ENCODE measurements at regions not wholly inside any gene's neighbourhood (a gene's known extent, or its start where the extent isn't known, plus 50 kb on each side); places are given as distances from the start of the nearest gene placed in this dataset.

GRCh38 chr4:178535939-178536579, 1093.8 kb upstream of the AGA start:
- no peaks in the 10 kb centered on the region for H3K36me3 ChIP-seq (ENCODE audit: control insufficient read depth, insufficient read depth, low read length)
- H3K9ac ChIP-seq (ENCODE audit: low read length) = no peak overlapping the region
- no peak overlapping the region for H3K27ac ChIP-seq (ENCODE audit: low read depth, low read length)
- no peaks in the 10 kb centered on the region for H3K4me1 ChIP-seq (ENCODE audit: control insufficient read depth, insufficient read depth, low read length)
- H3K4me3 ChIP-seq (ENCODE audit: low read length) = no peak overlapping the region
- H3K27me3 ChIP-seq (ENCODE audit: control insufficient read depth, insufficient read depth, low read length) = no peaks in the 10 kb centered on the region

GRCh38 chr4:178553201-178553600, 1111.0 kb upstream of the AGA start:
- Histone ChIP-seq H3K36me3 (ENCODE audit: control insufficient read depth, insufficient read depth, low read length) (no peaks in the 10 kb centered on the region), H3K4me3 (ENCODE audit: low read length) (no peak overlapping the region), H3K4me1 (ENCODE audit: control insufficient read depth, insufficient read depth, low read length) (no peaks in the 10 kb centered on the region), H3K27ac (ENCODE audit: low read depth, low read length) (no peak overlapping the region), H3K27me3 (ENCODE audit: control insufficient read depth, insufficient read depth, low read length) (no peaks in the 10 kb centered on the region), H3K9ac (ENCODE audit: low read length) (no peak overlapping the region)

GRCh38 chr4:178554352-178554751, 1112.1 kb upstream of the AGA start:
- Histone ChIP-seq H3K36me3 (ENCODE audit: control insufficient read depth, insufficient read depth, low read length) (no peaks in the 10 kb centered on the region), H3K27me3 (ENCODE audit: control insufficient read depth, insufficient read depth, low read length) (no peaks in the 10 kb centered on the region)

GRCh38 chr4:178556796-178557195, 1114.6 kb upstream of the AGA start:
- H3K36me3 ChIP-seq (ENCODE audit: control insufficient read depth, insufficient read depth, low read length) = no peaks in the 10 kb centered on the region
- no peak overlapping the region for H3K9ac ChIP-seq (ENCODE audit: low read length)
- H3K4me1 ChIP-seq (ENCODE audit: control insufficient read depth, insufficient read depth, low read length) = no peaks in the 10 kb centered on the region
- no peak overlapping the region for H3K27ac ChIP-seq (ENCODE audit: low read depth, low read length)
- no peaks in the 10 kb centered on the region for H3K27me3 ChIP-seq (ENCODE audit: control insufficient read depth, insufficient read depth, low read length)
- H3K4me3 ChIP-seq (ENCODE audit: low read length) = no peak overlapping the region

More at GRCh38 chr4:178554352-178554751, 1112.1 kb upstream of the AGA start:
- Histone ChIP-seq H3K4me3 (ENCODE audit: low read length) (no peak overlapping the region), H3K9ac (ENCODE audit: low read length) (no peak overlapping the region), H3K4me1 (ENCODE audit: control insufficient read depth, insufficient read depth, low read length) (no peaks in the 10 kb centered on the region), H3K27ac (ENCODE audit: low read depth, low read length) (no peak overlapping the region)

- Histone ChIP-seq H3K27ac (ENCODE audit: low read depth, low read length) (no peak overlapping the region), H3K27me3 (ENCODE audit: control insufficient read depth, insufficient read depth, low read length) (no peaks in the 10 kb centered on the region), H3K9ac (ENCODE audit: low read length) (no peak overlapping the region), H3K4me3 (ENCODE audit: low read length) (no peak overlapping the region), H3K4me1 (ENCODE audit: control insufficient read depth, insufficient read depth, low read length) (no peaks in the 10 kb centered on the region), H3K36me3 (ENCODE audit: control insufficient read depth, insufficient read depth, low read length) (no peaks in the 10 kb centered on the region)
These were observed 1135.7 kb upstream of the AGA start for GRCh38 chr4:178577933-178578332.

- Histone ChIP-seq H3K27ac (ENCODE audit: low read depth, low read length) (no peak overlapping the region), H3K4me3 (ENCODE audit: low read length) (no peak overlapping the region), H3K36me3 (ENCODE audit: control insufficient read depth, insufficient read depth, low read length) (no peaks in the 10 kb centered on the region), H3K9ac (ENCODE audit: low read length) (no peak overlapping the region), H3K4me1 (ENCODE audit: control insufficient read depth, insufficient read depth, low read length) (no peaks in the 10 kb centered on the region), H3K27me3 (ENCODE audit: control insufficient read depth, insufficient read depth, low read length) (no peaks in the 10 kb centered on the region)
These were observed 1153.4 kb upstream of the AGA start for GRCh38 chr4:178595500-178596138.

GRCh38 chr4:178598672-178599071, 1156.4 kb upstream of the AGA start:
- Histone ChIP-seq H3K4me1 (ENCODE audit: control insufficient read depth, insufficient read depth, low read length) (no peaks in the 10 kb centered on the region), H3K36me3 (ENCODE audit: control insufficient read depth, insufficient read depth, low read length) (no peaks in the 10 kb centered on the region), H3K27ac (ENCODE audit: low read depth, low read length) (no peak overlapping the region), H3K4me3 (ENCODE audit: low read length) (no peak overlapping the region), H3K9ac (ENCODE audit: low read length) (no peak overlapping the region), H3K27me3 (ENCODE audit: control insufficient read depth, insufficient read depth, low read length) (no peaks in the 10 kb centered on the region)

GRCh38 chr4:178599521-178599920, 1157.3 kb upstream of the AGA start:
- Histone ChIP-seq H3K27ac (ENCODE audit: low read depth, low read length) (no peak overlapping the region), H3K36me3 (ENCODE audit: control insufficient read depth, insufficient read depth, low read length) (no peaks in the 10 kb centered on the region), H3K4me1 (ENCODE audit: control insufficient read depth, insufficient read depth, low read length) (no peaks in the 10 kb centered on the region), H3K4me3 (ENCODE audit: low read length) (no peak overlapping the region), H3K9ac (ENCODE audit: low read length) (no peak overlapping the region), H3K27me3 (ENCODE audit: control insufficient read depth, insufficient read depth, low read length) (no peaks in the 10 kb centered on the region)

GRCh38 chr4:178602833-178603232, 1160.6 kb upstream of the AGA start:
- Histone ChIP-seq H3K27me3 (ENCODE audit: control insufficient read depth, insufficient read depth, low read length) (no peaks in the 10 kb centered on the region), H3K9ac (ENCODE audit: low read length) (no peak overlapping the region), H3K4me3 (ENCODE audit: low read length) (no peak overlapping the region), H3K36me3 (ENCODE audit: control insufficient read depth, insufficient read depth, low read length) (no peaks in the 10 kb centered on the region), H3K27ac (ENCODE audit: low read depth, low read length) (no peak overlapping the region), H3K4me1 (ENCODE audit: control insufficient read depth, insufficient read depth, low read length) (no peaks in the 10 kb centered on the region)

GRCh38 chr4:178611062-178611461, 1168.8 kb upstream of the AGA start:
- no peaks in the 10 kb centered on the region for H3K27me3 ChIP-seq (ENCODE audit: control insufficient read depth, insufficient read depth, low read length)
- no peak overlapping the region for H3K9ac ChIP-seq (ENCODE audit: low read length)

GRCh38 chr4:178612733-178613132, 1170.5 kb upstream of the AGA start:
- Histone ChIP-seq H3K4me3 (ENCODE audit: low read length) (no peak overlapping the region), H3K27ac (ENCODE audit: low read depth, low read length) (no peak overlapping the region), H3K9ac (ENCODE audit: low read length) (no peak overlapping the region), H3K27me3 (ENCODE audit: control insufficient read depth, insufficient read depth, low read length) (no peaks in the 10 kb centered on the region), H3K4me1 (ENCODE audit: control insufficient read depth, insufficient read depth, low read length) (no peaks in the 10 kb centered on the region), H3K36me3 (ENCODE audit: control insufficient read depth, insufficient read depth, low read length) (no peaks in the 10 kb centered on the region)

More at GRCh38 chr4:178611062-178611461, 1168.8 kb upstream of the AGA start:
- no peak overlapping the region for H3K27ac ChIP-seq (ENCODE audit: low read depth, low read length)
- H3K36me3 ChIP-seq (ENCODE audit: control insufficient read depth, insufficient read depth, low read length) = no peaks in the 10 kb centered on the region
- no peak overlapping the region for H3K4me3 ChIP-seq (ENCODE audit: low read length)
- H3K4me1 ChIP-seq (ENCODE audit: control insufficient read depth, insufficient read depth, low read length) = no peaks in the 10 kb centered on the region

- Histone ChIP-seq H3K9ac (ENCODE audit: low read length) (no peak overlapping the region), H3K27me3 (ENCODE audit: control insufficient read depth, insufficient read depth, low read length) (no peaks in the 10 kb centered on the region), H3K4me3 (ENCODE audit: low read length) (no peak overlapping the region), H3K4me1 (ENCODE audit: control insufficient read depth, insufficient read depth, low read length) (no peaks in the 10 kb centered on the region), H3K27ac (ENCODE audit: low read depth, low read length) (no peak overlapping the region), H3K36me3 (ENCODE audit: control insufficient read depth, insufficient read depth, low read length) (no peaks in the 10 kb centered on the region)
These were observed 1190.2 kb upstream of the AGA start for GRCh38 chr4:178632415-178632814.

GRCh38 chr4:178633263-178633662, 1191.0 kb upstream of the AGA start:
- H3K4me3 ChIP-seq (ENCODE audit: low read length) = no peak overlapping the region
- no peak overlapping the region for H3K27ac ChIP-seq (ENCODE audit: low read depth, low read length)
- no peaks in the 10 kb centered on the region for H3K4me1 ChIP-seq (ENCODE audit: control insufficient read depth, insufficient read depth, low read length)
- no peak overlapping the region for H3K9ac ChIP-seq (ENCODE audit: low read length)
- no peaks in the 10 kb centered on the region for H3K36me3 ChIP-seq (ENCODE audit: control insufficient read depth, insufficient read depth, low read length)
- H3K27me3 ChIP-seq (ENCODE audit: control insufficient read depth, insufficient read depth, low read length) = no peaks in the 10 kb centered on the region
